Limb (tissue), 2 donors: ENCODE measurements at regions not wholly inside any gene's neighbourhood (a gene's known extent, or its start where the extent isn't known, plus 50 kb on each side); places are given as distances from the start of the nearest gene placed in this dataset.
"Not testable (repeated sequence)": the region's sequence is repeated elsewhere in the genome, so short reads cannot be mapped to it uniquely, and the experiment has no call there.

ENCODE experiments used
- DNase-seq, 2 donors: peaks; one replicate each; pipeline ENCODE4 v3.0.0-alpha.2; 2016; ENCODE audit errors: extremely low spot score in 2 of 2

DNA sequence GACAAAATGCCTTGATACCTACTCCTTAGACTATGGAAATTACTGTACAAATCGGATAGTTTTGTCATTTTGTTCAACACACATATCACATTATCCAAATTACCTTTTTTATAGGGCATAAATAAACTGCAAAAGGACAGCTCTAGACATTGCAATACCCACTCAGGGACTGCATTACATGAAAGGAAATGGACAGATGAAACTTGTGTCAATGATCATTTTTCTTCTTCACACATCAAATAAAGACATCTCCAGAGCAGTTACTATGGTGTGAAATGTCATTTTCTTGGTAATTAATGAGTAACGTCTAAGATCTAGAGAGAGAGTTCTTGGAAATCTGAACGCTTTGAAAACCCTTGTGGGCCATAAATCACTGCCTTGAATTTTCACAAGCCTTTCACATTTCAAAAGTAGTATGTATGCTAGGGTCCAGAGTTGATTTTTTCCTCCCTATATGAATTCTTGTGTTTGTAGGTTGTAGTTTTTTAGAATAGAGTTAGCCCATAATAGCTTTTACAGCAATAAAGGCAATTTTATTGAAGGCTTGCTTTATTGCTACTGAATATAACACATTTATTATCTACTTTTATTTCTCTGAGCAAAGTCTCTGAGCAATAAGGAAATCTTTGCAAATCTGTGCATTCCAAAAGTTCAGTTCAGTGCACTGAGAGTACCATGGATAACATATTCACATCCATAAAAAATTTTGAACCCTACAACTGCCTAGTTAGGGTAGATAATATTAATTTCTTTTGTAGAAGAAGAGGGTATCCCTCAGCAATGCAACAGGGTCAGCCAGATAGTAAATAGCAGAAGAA lies 358.0 kb upstream of the PCSK5 start:
- DNase-seq = no peak

DNA sequence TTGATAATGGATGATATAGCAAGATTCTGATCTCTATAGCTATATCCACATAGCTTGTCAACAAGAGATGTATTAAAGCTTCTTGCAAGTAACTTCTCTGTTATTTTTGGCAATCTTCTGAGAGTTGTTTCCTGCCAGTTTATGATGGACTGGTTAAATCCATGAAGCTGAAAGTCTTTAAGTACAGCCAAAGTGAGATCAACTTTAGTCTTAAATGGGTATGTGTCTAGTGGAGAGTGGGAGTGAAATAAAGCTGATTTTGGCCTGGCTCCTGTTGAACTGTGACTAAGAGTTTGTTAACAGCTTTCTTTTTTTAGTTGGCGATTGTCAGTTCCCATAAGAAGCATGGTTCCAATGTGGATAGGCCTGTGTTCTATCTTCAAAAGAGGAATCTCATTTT lies 350.9 kb upstream of the PCSK5 start:
- peak in 1 of 2 donors; percentile 11 for DNase-seq

DNA sequence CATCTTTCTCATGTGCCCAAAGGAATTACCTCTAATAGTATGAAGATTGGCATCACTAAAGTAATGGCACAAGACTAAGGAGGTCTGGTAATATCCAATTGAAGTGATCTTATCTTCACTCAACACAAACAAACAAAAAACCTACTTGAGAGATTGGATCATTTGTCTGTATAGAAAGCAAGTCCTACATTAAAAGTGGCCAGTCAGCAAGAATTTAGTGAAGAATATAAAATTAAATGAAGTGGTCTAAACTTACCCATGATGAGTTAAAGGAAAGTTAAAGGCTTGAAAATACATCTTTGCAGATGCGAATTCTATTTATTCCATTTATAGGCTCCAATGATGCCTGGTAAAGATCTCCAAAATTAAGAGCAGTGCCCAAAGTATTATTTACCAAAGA lies 350.3 kb upstream of the PCSK5 start:
- no peak for DNase-seq

DNA sequence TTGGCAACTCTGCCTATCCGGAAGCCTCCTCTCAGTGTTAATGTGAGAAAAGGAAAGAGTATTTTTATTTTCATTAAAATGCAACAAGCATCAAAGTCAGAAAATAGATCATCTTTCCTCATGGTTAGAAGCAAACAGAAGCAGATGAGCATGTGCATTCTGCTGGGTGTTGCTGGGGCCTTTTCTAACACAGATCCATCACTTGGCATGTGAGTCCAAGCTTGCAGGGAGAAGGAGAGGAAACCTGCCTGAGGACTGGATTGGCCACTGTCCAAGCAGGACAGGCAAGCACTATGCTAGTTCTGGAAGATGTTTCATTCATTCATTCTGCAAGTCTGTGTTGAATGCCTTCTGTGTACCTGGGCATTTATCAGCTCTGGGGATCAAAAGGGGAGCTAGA lies 348.7 kb upstream of the PCSK5 start:
- DNase-seq = no peak

DNA sequence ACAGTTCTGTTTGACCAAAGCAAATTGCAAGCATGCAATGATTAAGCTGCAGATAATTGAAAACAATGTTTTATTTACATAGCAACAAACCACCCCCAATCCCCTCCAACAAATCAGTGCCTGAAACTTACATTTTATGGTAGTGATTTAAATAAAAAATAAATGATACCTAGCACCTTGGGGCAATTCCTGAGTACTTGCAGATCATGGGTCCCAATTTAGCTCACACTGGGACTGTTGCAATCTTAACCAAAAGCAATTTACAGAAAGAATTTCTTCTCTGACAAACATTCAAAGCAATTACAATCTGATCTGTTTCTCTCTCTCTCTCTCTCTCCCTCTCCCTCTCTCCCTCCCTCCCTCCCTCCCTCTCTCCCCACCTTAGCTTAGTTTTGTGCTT lies 345.7 kb upstream of the PCSK5 start:
- DNase-seq = no peak

DNA sequence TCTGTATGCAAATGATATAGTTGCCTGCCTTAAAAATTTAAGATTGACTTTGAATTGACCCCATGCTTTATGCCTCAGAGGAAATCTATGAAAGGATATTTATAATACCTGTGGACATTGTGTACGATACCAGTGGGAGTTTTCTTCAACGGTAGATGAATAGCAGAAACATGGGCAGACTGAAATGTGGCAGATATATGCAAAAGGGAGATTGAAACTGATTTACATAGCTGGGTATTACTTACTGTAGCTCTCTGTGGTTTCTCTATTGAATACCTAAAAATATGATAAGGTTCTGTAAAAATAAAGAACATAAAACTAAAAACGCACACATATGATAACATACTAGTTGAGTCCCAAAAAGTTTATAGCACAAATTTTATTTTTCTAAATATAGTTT lies 345.2 kb upstream of the PCSK5 start:
- no peak for DNase-seq

DNA sequence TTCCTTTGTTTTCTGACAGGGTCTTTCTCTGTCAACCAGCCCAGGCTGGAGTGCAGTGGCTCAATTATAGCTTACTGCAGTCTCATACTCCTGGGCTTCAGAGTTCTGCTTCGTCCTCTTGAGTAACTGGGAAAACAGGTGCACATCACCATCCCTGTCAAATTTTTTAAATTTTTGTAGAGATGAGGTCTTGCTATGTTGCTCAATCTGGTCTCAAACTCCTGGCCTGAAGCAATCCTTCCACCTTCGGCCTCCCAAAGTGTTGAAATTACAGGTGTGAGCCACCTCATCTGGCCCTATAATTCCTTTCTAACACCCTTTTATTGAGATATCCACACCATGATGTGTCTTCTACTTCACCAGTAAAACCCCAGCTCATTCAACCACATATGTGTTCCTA lies 341.6 kb upstream of the PCSK5 start:
- no peak for DNase-seq

DNA sequence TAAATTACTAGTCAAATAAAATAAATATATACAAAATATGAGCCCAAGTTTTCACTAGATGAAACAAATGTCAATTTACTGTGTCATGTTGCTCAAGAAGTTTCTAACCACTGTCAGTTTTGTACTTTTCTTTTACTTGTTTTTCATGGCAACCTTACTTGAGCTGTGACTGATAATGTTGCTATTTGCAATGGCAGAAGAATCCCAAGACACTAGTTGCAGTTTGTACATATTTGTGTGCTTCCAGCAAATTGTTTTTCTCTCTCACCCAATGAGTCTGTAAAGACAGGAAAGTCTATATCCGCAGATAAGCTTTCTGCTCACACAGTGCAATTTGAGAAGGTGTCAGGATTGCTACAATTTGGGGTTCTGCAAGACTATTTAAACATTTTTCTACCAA lies 338.6 kb upstream of the PCSK5 start:
- no peak for DNase-seq

DNA sequence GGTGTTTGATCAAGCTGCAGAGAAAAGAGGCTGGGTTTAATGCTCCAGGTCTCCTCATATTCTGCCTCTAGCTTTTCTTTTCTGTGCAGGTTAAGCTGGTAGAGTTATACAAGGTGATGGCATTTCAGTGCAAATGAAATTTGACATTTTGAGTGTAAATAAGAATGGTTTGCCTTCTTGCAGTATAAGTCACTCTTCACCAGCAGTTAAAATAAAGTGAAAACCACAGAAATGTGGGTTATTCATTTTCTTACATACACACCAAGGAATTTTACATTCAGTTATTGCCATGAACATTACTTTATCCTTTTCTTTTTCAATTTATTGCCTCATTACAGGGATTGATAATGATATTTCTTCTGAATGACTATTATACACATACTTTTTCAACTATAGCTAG lies 337.5 kb upstream of the PCSK5 start:
- DNase-seq = no peak

DNA sequence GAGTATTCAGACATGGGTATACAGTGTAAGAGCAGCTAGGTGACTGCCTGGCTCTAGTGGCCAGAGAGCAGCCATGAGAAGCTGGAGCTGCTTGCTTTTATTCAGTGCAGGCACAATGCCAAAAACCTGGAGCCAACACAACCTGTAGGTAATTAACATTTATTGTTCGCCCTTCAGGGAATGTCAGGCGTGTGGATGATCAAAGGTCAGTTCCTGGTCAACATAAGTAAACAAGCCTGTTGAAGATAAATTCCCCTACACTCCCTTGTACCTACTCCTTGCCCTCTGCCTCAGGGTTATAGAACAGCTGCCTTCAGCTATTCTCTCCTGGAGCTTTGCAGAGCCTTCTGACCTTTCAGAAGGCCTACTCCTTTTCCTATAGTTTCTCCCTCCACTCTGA lies 323.7 kb upstream of the PCSK5 start:
- not testable (repeated sequence) for DNase-seq

DNA sequence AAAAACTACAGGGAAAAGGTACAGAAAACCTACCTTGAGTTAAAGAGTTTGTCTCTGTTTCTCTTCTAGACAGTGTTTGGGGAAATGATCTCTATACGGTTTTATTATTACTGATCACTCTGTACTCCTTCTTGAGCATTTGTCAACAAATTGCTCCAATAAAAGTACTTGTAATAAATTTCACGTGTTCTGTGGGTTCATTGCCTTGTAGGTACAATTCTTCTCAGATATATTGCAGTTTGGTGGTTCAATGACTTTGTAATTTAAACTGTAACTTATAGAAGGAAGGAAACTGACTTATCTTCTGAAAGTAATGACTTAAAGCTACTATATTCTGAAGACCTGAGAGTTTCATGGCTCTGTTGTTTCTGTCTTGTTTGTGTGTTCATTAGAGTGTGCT lies 319.9 kb upstream of the PCSK5 start:
- DNase-seq = no peak

DNA sequence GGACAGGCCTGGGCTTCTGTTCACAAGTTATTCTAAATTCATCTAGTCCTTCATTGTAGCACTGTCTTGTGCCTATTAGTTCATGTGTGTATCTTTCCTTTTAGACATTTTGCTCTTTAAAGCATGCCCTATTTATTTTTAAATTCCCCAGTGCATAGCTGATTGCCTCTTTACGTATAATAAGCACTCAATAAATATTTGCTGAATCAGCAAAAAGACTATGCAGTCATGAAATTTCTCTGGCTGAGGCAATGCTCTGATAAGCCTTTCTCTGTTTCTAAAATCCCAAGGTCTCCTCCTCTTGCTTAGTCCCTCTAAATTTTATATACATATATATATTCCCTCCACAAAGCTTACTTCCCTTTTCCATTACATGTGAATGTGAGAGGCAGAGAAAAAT lies 315.9 kb upstream of the PCSK5 start:
- DNase-seq = no peak

DNA sequence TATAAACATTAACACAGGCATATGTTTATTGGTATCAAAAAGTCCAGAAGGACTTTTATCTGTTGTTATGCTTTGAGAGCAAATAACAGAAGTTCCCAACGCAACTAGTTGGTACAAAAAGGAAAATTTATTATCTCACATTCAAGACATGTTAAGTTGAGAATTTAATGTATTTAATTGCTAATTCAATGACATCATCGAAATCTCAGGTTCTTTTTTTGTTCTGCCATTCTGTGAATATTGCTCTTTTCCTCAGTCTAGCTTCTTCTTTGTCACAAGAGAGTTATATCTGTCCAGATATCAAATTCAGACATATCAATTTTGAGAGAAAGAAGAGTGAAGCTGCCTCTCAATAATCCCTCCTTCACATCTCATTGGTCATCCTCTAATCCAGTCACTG lies 307.6 kb upstream of the PCSK5 start:
- DNase-seq = no peak

DNA sequence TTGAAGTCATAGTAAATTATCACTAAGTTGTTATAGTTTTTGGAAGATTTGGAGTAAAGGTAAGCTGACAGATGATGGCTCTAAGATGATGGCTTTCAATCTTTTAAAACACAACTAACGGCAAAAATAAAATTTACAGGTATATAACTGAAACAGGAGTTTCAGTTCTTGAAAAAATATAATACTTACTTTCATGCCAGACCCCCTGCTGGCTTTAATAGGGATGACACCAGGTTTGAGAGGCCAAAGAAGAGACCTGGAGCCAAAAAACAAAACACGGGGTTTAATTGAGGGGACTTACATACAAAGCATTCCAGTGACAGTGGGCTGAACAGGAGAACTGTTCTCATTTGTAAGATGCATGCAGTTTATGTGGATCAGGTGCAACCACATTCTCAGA lies 301.7 kb upstream of the PCSK5 start:
- DNase-seq = no peak

DNA sequence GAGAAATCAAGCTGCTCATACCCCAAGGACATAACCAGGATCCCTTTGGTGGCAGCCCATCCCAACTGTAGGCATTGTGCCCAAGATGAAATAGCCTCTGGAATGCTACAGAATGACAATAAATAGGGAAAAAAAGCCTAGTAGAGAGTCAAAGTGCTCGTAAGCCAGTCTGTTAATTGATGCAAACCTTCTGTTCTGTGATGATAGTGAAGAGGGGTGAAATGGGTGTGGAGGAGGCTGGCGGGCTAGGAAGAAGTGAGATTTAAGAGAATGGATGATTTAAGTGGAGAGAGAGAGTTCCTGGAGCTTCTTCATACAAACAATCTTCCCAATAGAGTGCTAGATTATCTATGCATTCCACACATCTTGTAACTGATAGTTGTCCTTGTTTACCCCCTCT lies 301.0 kb upstream of the PCSK5 start:
- DNase-seq = no peak

DNA sequence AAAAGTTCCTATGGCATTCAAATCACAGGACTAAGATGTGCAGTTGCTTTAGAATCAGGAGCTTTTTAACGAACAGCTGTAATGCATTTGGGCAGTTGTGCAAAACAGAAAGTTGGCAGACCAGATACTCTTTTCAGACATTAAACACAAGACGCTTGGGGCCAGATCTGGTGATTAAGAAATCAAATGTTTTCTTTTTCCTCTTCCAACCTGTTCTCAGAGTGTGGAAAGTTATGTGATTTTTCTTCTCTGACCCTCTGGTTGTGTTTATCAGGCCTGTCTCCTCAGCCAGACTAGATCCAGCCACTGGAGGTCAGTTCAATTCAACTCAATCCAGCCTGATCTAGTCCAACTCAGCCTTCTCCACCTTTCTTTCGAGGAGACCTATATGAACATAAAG lies 298.5 kb upstream of the PCSK5 start:
- peak in 1 of 2 donors; percentile 33 for DNase-seq

DNA sequence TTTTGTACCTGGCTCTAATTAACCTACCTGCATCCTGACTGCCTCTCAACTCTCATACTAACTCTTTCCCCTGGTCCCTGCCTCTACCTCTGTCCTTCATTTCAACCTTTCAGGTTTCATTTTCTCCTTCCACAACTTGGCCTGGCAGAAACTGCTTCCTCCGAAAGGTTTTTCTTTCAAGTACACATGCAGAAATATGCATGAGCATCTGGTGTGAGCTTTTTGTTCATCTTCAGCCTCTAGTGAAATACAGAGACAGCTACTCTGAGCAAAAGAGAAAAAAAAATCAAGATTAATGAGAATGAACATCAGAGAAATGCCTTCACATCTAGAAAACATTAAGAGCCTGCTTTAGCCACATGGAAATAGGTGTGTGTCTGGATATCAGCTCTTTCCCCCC lies 297.9 kb upstream of the PCSK5 start:
- no peak for DNase-seq

DNA sequence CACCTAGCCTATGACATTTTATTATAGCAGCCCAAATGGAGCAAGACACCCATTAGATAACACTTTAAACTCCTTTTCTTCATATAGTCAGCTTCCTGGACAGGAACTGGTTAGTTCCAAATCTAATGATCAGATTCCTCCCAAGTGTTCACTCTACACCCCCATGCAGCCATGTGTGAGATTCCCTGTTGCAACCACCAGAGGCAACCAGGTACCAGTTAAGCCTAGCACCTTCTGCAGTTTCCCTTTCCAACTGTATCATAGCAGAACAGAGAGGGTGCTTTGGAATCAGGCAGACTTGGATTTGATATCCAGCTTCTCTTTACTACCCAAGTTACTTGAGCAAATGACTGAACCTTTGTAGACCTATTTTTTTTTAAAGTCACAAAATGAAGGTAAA lies 296.6 kb upstream of the PCSK5 start:
- no peak for DNase-seq

DNA sequence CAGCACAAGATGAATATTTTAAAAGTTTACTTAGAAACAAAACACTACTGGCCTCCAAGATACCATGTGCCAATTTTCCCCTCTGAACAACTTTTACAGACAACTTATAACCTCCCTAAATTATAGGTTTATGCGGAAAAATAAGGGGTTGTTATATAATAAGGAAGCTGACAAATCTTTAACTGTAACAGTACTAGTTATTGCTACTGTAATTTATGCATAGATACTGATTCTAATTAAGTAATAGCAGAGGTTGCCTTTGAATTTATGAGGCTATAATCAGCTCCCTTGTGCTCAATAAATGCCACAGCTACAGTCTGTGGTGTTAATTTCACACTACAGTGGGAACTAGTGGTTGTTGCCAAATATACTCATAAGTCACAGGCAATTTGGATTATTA lies 291.3 kb upstream of the PCSK5 start:
- peak in 1 of 2 donors; percentile 15 for DNase-seq

DNA sequence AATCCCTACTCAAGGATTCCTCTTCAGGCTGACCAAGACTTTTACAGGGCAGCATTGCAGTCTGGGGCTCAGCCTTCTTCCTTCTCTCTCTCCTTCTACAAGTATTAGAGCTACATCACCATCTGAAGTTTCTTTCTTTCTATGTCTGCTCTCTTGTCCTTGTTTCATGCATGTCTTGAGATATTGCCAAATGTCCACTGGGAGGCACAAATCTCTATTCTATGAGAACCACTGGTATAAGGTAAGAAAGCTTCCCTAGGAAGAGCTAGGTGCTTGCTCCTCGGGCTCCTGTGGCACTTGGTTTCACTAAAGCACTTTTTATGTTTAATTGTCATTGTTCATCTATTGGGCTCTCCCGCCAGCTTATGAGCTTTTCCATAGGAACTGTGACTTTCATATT lies 289.2 kb upstream of the PCSK5 start:
- no peak for DNase-seq

DNA sequence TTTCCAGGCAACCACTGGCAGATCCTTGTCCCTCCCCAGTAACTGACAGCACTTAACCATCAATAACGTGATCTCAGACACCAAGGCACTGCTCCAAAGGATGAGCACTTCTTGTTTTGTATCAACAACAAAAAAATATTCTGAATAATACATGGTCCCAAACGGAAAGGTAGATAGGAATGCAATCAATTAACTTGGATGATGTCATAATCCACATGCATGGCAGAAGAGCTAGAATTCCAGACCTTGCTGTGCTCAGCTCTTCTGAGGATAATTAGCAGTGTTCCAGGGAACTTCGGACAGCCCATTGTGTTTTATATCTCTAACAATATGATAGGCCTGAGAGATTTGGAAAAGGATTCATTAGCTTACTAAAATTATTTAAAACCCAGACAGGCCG lies 288.4 kb upstream of the PCSK5 start:
- no peak for DNase-seq

DNA sequence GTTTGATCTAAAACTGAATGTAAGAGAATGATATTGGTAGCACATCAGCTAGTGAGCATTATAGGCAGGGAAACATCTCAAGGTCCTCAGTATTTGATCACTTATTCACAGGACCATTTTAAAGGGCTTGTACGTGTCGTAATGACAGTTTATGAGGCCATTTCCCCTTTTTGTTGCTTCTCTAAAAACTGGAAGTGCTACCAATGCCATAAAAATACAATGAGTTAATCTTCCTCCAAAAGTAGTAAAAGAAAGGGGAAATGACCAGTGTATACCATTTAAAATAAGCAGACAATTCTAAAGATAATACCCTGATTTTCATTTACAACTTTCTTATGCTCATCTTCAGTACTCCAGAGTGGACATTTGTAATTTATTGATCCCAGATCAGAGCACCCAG lies 285.8 kb upstream of the PCSK5 start:
- no peak for DNase-seq

DNA sequence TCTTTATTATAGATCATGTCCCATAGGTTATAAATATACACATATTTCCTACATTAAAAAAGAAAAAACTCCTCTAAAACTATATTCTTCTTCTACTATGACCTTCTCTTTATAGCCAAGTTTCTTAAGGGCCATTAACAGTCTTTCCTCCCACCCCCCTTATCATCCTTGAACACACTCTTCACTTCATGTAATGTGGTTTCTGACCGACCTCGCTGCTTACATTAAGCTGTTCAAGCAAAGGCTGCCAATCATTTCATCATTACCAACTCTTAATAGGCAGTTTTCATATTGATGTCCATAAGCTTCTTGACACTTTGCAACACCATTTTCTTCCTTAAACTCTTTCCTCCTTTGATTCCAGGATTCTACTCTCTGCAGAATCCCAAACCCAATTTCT lies 283.0 kb upstream of the PCSK5 start:
- DNase-seq = no peak

DNA sequence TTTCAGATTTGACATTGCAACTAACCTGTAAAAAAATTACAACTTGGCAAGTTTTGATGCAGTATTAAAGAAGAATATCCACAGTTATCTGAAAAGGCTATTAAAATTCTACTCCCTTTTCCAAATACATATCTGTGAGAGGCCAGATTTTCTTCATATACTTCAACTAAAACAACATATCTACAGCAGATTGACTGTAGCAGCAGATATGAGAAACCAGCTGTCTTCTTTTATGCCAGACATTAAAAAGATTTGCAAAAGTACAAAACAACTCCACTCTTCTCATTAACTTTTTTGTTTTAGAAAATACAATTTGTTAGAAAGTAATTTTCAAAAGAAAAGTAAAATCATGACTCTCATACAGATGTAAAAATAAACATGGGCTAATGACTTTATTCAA lies 281.1 kb upstream of the PCSK5 start:
- DNase-seq = no peak
